ENCODE measurements at regions not wholly inside any gene's neighbourhood (a gene's known extent, or its start where the extent isn't known, plus 50 kb on each side); places are given as distances from the start of the nearest gene placed in this dataset.

DNA sequence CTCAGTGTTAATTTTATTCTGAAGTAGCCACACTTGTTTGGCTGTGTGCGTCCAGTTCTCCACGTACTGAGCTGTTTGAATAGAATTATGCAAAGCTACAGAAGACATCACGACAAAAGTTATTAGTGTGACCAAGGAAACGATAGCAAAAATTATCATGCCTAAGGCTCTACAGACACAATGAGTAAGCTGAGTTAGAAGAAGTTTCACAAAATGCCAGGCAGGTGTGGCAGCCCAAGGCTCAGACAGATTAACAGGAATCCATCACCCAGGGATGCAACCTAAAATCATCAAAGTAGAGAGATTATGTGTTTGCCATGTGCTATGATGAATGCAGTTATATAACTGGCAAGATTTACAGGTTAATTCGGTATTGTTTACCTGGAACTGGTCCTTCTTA, 73.1 kb upstream of the INCENP start:
- H2AFZ ChIP-seq (ENCODE audit: low read depth) = no peak overlapping the region
- no peak overlapping the region for H3K4me2 ChIP-seq
- no peaks in the 10 kb centered on the region for H4K20me1 ChIP-seq (ENCODE audit: insufficient read depth)
- H3K4me3 ChIP-seq (ENCODE audit: low read depth in 2 of 2, low read length in 1 of 2) = no peak overlapping the region
- CTCF ChIA-PET = interaction anchor here (1.3 to 5.3 kb wide), 3 partner anchors 32 to 151 kb away, joined by 4 to 31 read pairs (median 16); no protein-coding TSS in a partner anchor
- POLR2A ChIA-PET = no interaction called here
- WGBS (ENCODE audit: low lambda C conversion rate) = 65% methylated on average over 5 of the region's 5 CpGs
- no peaks in the 10 kb centered on the region for H3K4me1 ChIP-seq (ENCODE audit: control insufficient read depth in 1 of 2, insufficient read depth in 2 of 2, low read depth in 1 of 2, low read length in 1 of 2)
- H3F3A ChIP-seq (replicated peaks; ENCODE audit: insufficient read depth) = no peaks in the 10 kb centered on the region
- TF ChIP-seq, protein P1, sequence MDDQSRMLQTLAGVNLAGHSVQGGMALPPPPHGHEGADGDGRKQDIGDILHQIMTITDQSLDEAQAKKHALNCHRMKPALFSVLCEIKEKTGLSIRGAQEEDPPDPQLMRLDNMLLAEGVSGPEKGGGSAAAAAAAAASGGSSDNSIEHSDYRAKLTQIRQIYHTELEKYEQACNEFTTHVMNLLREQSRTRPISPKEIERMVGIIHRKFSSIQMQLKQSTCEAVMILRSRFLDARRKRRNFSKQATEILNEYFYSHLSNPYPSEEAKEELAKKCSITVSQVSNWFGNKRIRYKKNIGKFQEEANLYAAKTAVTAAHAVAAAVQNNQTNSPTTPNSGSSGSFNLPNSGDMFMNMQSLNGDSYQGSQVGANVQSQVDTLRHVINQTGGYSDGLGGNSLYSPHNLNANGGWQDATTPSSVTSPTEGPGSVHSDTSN (IDR thresholded peaks at IDR 0.05) = no peak
- TF ChIP-seq, protein P2, sequence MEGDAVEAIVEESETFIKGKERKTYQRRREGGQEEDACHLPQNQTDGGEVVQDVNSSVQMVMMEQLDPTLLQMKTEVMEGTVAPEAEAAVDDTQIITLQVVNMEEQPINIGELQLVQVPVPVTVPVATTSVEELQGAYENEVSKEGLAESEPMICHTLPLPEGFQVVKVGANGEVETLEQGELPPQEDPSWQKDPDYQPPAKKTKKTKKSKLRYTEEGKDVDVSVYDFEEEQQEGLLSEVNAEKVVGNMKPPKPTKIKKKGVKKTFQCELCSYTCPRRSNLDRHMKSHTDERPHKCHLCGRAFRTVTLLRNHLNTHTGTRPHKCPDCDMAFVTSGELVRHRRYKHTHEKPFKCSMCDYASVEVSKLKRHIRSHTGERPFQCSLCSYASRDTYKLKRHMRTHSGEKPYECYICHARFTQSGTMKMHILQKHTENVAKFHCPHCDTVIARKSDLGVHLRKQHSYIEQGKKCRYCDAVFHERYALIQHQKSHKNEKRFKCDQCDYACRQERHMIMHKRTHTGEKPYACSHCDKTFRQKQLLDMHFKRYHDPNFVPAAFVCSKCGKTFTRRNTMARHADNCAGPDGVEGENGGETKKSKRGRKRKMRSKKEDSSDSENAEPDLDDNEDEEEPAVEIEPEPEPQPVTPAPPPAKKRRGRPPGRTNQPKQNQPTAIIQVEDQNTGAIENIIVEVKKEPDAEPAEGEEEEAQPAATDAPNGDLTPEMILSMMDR (IDR thresholded peaks at IDR 0.05) = no peak
- TF ChIP-seq SIN3A (IDR thresholded peaks at IDR 0.05; ENCODE audit: borderline replicate concordance, low read depth, low read length) (no peak), MEF2A (IDR thresholded peaks at IDR 0.05; ENCODE audit: borderline replicate concordance, low read depth) (no peak), EZH2phosphoT487 (IDR thresholded peaks at IDR 0.05; ENCODE audit: borderline replicate concordance, low read depth) (no peak)
- TF ChIP-seq, protein P3, sequence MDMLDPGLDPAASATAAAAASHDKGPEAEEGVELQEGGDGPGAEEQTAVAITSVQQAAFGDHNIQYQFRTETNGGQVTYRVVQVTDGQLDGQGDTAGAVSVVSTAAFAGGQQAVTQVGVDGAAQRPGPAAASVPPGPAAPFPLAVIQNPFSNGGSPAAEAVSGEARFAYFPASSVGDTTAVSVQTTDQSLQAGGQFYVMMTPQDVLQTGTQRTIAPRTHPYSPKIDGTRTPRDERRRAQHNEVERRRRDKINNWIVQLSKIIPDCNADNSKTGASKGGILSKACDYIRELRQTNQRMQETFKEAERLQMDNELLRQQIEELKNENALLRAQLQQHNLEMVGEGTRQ (IDR thresholded peaks at IDR 0.05; ENCODE audit: borderline replicate concordance, low read depth, low read length) = no peak
- TF ChIP-seq, protein P4, sequence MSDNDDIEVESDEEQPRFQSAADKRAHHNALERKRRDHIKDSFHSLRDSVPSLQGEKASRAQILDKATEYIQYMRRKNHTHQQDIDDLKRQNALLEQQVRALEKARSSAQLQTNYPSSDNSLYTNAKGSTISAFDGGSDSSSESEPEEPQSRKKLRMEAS (IDR thresholded peaks at IDR 0.05; ENCODE audit: low read depth) = no peak
- no peak overlapping the region for H3K27ac ChIP-seq (ENCODE audit: low read depth in 2 of 2, low read length in 1 of 2)
- H3K79me2 ChIP-seq (ENCODE audit: insufficient read depth) = no peaks in the 10 kb centered on the region
- H3K27me3 ChIP-seq (ENCODE audit: insufficient read depth) = no peaks in the 10 kb centered on the region
- no peak for DNase-seq
- H3K9ac ChIP-seq = no peak overlapping the region
- no peaks in the 10 kb centered on the region for H3K36me3 ChIP-seq (replicated peaks in 1 of 2; ENCODE audit: control insufficient read depth in 1 of 2, insufficient read depth in 2 of 2, low read length in 1 of 2)
- no peaks in the 10 kb centered on the region for H3K9me3 ChIP-seq
- no peaks in the 10 kb centered on the region for H3K9me2 ChIP-seq

DNA sequence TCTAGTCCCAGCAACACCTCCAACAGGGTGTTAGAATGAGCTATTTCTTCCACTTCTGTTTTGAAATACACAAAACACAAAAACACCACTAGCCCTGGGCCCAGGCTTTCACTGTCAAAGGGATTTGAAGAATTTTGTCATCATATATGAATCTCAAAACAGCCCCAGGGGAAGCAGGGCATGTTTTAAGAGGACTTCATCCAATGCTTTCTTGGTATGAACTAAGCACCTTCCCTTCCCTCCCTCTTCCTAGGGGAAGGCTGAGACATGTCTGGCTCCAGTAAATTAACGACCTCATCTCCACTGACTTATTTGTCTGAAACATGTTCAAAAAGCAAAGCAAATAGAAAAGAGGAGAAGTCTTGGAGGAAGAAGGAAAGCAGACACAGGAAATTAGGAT, 75.7 kb upstream of the INCENP start:
- Histone ChIP-seq H3K9me2 (no peaks in the 10 kb centered on the region), H3F3A (replicated peaks; ENCODE audit: insufficient read depth) (no peaks in the 10 kb centered on the region), H3K36me3 (replicated peaks in 1 of 2; ENCODE audit: control insufficient read depth in 1 of 2, insufficient read depth in 2 of 2, low read length in 1 of 2) (no peaks in the 10 kb centered on the region), H3K4me3 (ENCODE audit: low read depth in 2 of 2, low read length in 1 of 2) (no peak overlapping the region), H3K79me2 (ENCODE audit: insufficient read depth) (no peaks in the 10 kb centered on the region), H3K27ac (ENCODE audit: low read depth in 2 of 2, low read length in 1 of 2) (no peak overlapping the region), H3K27me3 (ENCODE audit: insufficient read depth) (no peaks in the 10 kb centered on the region; the same call in 1 of the 2 replicates), H3K9ac (no peak overlapping the region), H3K4me1 (ENCODE audit: control insufficient read depth in 1 of 2, insufficient read depth in 2 of 2, low read depth in 1 of 2, low read length in 1 of 2) (no peaks in the 10 kb centered on the region), H2AFZ (ENCODE audit: low read depth) (no peak overlapping the region), H3K4me2 (no peak overlapping the region), H3K9me3 (no peaks in the 10 kb centered on the region), H4K20me1 (ENCODE audit: insufficient read depth) (no peaks in the 10 kb centered on the region)
- POLR2A ChIA-PET = no interaction called here
- TF ChIP-seq, protein P5, sequence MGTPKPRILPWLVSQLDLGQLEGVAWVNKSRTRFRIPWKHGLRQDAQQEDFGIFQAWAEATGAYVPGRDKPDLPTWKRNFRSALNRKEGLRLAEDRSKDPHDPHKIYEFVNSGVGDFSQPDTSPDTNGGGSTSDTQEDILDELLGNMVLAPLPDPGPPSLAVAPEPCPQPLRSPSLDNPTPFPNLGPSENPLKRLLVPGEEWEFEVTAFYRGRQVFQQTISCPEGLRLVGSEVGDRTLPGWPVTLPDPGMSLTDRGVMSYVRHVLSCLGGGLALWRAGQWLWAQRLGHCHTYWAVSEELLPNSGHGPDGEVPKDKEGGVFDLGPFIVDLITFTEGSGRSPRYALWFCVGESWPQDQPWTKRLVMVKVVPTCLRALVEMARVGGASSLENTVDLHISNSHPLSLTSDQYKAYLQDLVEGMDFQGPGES (IDR thresholded peaks at IDR 0.05; ENCODE audit: low read depth, low read length) = no peak
- TF ChIP-seq EZH2phosphoT487 (IDR thresholded peaks at IDR 0.05; ENCODE audit: borderline replicate concordance, low read depth) (no peak), TCF12 (IDR thresholded peaks at IDR 0.05) (no peak), CHD2 (IDR thresholded peaks at IDR 0.05; ENCODE audit: low read length, partially characterized antibody) (no peak), RFX5 (IDR thresholded peaks at IDR 0.05; ENCODE audit: low read length) (no peak), TAF1 (IDR thresholded peaks at IDR 0.05; ENCODE audit: borderline replicate concordance, low read depth, low read length) (no peak), FOXM1 (IDR thresholded peaks at IDR 0.05; ENCODE audit: low read depth) (no peak), RCOR1 (IDR thresholded peaks at IDR 0.05; ENCODE audit: low read length) (no peak), TEAD4 (IDR thresholded peaks at IDR 0.05; ENCODE audit: borderline replicate concordance, insufficient read depth) (no peak), RXRA (IDR thresholded peaks at IDR 0.05; ENCODE audit: borderline replicate concordance, low read depth) (no peak), POLR2AphosphoS5 (IDR thresholded peaks at IDR 0.05; ENCODE audit: low read depth, low read length) (no peak), NRF1 (IDR thresholded peaks at IDR 0.05; ENCODE audit: low read depth, low read length) (no peak)
- TF ChIP-seq, protein P6, sequence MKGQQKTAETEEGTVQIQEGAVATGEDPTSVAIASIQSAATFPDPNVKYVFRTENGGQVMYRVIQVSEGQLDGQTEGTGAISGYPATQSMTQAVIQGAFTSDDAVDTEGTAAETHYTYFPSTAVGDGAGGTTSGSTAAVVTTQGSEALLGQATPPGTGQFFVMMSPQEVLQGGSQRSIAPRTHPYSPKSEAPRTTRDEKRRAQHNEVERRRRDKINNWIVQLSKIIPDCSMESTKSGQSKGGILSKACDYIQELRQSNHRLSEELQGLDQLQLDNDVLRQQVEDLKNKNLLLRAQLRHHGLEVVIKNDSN (IDR thresholded peaks at IDR 0.05; ENCODE audit: borderline replicate concordance, low read depth) = no peak
- CTCF ChIA-PET = interaction anchor here (0.9 to 1.7 kb wide), 2 partner anchors 149 to 150 kb away, joined by 3 to 5 read pairs; no protein-coding TSS in a partner anchor
- no peak for DNase-seq
- WGBS (ENCODE audit: low lambda C conversion rate) = 26% methylated on average over 1 of the region's 1 CpG

All from SK-N-SH (cell line).